Medulla oblongata (tissue), 1 donor: ENCODE measurements at regions not wholly inside any gene's neighbourhood (a gene's known extent, or its start where the extent isn't known, plus 50 kb on each side); places are given as distances from the start of the nearest gene placed in this dataset.
A peak's percentile ranks its signal among the peaks of the same experiment; 100 is the strongest.

Source experiments
- DNase-seq: peaks from one replicate; pipeline ENCODE4 v3.0.0-alpha.2; 2015; ENCODE audit errors: extremely low spot score

DNA sequence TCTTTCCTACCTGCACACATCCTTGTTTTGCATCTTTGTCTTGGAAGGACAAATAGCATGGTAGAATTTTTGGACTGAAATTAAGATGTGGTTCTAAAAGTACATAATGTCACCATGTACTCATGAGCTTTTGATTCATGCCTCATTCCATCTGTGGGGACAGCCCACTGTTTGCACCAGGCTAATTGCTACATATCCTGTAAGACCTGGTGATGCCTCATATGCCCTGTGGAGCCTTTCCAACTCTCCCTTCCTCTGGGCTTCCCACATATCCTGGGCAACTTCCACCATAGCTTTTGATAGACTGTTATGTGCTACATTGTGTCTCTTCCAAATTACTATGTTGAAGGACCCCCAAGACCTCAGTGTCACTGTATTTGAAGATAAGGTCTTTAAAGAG is 213.6 kb upstream of the PREP start:
- DNase-seq = no peak

DNA sequence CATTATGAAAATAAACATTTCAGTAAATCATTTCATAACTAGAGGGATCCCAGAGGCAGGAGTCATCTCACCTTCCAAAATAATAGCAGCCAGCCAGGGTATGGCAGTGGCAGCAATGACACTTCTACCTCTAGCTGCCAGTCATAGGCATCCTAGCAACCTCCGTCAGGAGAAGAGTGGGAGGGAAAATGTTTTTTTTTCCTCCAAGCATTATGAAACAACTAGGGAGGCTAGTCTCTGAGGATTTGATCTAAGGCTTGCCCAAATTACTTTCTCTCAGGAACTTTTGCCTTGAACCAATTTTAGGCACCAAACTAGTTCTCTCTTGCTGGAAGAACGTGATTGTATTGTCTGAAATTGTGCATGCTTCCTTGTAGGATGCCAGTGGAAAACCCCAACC is 208.7 kb upstream of the PREP start:
- DNase-seq = no peak

DNA sequence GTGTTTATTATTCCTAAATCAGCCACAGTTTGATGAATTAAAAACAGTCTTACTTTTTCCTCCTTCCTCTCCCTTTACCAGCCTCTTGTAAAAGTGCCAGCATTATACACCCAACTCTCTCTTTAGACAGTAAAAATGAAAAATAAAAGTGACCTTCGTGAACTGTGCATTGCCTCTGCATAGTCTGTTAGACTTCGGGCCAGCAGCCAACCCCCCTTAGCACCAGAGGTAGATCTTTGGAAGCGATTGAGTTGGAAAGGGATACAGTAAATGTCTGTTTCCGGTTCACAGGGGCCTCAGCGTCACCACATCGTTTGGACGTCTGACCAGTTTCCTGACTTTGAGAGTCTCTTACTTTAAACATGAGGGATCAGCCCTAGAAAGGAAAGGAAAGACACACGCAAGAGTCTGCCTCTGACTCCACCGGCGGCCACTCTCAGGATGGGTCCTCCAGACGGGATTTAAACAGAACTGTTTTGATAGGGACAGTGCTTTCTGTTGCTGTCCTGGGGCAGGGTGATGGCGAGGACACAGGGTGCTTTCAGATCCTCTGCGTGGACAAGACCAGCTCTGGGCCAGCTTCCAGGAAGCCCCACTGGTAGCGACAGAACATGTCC is 206.6 kb upstream of the PREP start:
- no peak for DNase-seq

GRCh38 chr6:105608711-105609374 is 206.0 kb upstream of the PREP start:
- no peak for DNase-seq

DNA sequence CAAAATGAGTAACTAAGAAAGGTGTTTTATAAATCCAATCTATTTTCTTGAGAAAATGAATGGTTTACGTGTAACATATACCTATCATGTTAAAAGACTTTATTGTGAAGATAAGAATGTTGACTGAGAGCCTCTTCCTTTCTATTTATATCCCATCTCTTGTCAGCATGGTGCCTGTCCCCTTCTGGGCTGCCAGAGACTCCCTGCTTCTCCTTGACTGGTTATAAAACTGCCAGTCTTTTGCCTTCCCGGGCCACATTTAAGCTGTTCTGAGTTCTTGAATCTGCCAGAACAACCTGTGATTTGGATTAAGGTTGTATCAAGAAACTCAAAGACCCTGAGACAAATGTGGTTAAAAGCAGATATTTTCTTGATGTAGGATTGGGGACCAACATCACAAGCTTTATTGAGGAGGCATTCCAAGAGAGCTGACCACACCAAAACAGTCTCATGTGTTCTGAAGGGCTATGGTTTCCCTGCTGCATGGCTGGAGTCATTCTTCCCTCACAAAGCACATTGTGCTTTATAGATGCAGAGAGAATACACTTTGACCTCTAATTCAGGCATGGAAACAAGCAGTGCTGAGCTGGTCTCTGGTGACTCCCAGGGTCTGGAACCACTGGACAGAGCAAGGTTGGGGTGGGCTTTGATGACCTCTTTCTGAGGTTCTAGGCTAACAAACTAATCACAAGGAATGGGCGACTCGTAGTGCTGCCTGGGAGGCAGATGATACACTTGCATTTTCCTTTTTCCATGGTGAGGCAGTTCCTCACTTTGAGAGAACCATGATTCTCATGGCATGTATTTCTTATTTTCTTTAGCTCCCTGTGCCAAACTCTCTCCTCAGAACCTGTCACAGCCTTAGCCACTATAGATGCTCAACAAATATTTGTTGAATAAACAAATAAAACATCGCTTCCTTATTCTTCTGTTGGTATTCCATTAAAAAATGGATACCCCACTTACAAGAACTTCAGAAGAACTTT is 205.0 kb upstream of the PREP start:
- no peak for DNase-seq

GRCh38 chr6:105606831-105607463 is 204.1 kb upstream of the PREP start:
- DNase-seq = no peak

- DNase-seq = no peak
Measured at GRCh38 chr6:105604587-105604884, 201.7 kb upstream of the PREP start.

DNA sequence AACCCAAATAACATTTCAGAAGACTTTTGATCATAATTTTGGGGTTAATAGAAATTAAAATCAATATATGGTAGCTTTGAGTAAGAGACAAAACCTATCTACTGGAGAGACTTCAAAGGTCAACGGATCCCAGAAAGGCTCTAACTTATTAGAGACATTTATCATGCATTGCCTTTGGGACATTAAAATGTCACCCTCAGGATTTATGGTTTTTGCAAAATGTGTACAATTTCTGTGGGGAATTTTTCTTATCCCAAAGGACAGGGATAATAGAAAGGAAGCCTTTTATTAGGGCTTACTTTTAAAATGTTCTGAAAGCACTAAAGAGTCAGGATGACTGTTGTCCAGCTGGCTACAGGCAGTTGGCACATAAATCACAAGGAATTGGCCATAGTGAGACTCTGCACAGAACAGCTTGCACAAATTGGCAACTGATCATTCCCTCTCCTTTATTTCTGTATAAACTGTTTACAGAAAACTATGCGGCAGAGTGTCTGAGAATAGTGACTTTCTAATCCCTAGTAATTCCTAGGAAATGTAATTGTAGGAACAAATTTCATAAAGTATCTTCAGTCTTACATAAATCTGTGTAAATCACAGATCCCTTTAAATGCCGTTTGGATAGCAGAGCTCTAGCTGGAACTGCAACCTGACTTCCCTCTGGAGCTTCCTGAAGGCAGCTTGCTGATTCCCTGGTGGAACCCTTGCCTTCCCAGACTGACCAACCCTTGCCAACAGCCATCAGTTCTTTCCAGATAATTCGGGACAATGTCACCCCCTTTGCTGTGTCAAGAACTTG is 201.1 kb upstream of the PREP start:
- DNase-seq = peak; percentile 64

DNA sequence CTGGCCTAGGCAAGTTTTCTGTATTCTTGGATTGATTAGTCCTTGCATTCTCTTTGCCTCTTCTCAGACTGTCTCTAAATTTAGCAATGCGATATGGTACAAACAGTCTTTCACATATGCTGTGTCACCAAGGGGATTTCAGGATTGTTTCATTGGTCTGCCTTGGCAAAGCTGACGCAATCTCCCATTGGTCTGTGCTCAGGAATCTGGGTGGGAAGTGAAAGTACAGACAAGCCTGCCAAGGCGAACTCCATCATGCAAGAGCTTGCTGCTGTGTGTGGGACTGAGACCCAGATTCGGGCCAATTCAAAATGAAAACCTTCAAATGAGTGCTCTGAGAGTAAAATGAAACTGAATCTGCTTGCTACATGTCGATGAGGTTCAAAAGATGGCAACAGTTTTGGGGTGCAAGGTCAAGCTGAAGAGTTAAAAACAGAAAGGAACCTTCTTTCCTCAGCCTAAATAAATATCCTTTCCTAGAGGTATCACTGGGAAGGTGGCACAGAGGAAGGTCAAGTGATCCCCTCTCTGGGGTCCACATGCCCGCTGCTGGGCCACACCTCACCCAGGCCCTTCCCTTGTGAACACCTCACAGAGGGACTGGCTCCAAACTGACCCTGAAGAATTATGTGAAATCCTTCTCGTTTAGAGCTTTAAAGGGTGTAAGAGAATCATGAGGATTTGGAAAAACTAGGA is 198.8 kb upstream of the PREP start:
- peak; percentile 85 for DNase-seq

DNA sequence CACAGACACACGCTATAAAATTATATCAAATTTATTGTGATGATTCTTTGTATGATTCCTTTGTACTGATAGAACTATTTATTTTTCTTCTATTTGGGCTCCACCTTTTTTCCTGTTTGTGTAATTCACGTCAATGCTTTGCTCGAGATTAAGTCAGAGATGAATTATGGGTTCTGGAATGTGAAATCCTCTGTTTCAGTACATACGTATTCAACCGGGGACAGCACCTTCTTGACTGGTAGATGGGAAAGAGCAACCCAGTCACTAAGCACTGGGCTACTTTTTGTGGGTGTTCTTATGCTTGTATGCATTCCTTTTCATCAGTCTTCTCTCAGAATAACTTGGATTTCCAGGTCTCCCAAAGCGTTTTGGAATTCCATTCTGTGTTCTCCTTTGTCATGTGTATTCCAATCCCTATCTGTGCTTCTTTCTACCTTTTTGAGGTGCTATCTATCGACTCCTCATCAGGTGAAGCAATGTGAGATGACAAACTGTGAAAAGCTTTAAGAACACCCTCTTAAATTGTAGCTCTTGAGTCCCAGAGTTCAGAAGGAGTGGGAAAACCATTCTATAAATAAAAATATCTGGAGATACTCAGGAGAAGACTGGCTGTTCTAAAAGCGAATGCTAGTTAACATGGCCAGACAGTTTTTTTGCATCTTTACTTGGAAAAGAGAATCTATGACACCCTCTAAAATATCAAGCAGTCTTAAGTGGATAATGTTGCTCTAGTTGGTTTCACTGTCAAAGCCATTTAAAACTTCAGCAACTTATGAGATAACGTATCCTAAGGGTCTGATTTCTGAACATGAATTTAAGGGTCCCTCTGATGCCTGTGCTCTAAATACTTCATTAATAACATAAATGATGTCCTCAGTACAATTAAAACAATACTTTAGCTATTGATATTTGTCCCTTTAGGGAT is 197.7 kb upstream of the PREP start:
- DNase-seq = no peak

DNA sequence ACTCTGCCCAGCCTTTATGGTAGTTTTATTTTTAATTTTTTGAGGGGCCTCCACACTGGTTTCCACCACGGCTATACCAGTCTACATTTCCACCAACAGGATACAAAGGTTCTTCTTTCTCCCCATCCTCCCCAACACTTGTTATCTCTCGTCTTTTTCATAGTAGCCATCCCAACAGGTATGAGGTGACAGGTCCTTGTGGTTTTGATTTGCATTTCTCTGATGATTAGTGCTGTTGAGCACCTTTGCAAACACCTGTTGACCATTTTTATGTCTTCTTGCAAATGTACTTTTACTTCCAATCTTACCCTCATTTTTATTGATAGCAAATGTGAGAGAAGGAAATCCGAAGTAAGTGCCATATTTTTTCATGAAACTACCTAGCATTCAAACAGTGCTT is 195.4 kb upstream of the PREP start:
- DNase-seq = no peak

- DNase-seq = no peak
Measured at GRCh38 chr6:105596284-105596755, 193.4 kb upstream of the PREP start.

DNA sequence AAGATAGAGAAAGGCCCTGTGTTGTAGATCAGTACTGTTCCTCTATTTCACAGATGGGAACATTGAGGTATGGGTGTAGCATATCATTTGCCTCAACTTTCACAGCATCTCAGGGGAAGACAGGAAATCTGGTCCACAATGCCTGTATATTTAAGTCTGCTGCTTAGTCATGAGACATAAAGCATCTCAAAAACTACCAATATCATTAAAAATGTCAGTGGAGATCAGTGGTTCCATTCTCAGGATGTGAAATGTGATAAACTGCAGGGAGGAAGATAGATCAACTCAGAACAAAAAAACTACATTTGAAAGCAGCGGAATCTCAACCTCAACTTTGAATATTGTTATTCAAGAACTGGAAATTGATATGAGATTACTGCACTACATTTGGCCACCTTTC is 192.9 kb upstream of the PREP start:
- DNase-seq = no peak

- DNase-seq = no peak
Measured at GRCh38 chr6:105594821-105595220, 191.9 kb upstream of the PREP start.

DNA sequence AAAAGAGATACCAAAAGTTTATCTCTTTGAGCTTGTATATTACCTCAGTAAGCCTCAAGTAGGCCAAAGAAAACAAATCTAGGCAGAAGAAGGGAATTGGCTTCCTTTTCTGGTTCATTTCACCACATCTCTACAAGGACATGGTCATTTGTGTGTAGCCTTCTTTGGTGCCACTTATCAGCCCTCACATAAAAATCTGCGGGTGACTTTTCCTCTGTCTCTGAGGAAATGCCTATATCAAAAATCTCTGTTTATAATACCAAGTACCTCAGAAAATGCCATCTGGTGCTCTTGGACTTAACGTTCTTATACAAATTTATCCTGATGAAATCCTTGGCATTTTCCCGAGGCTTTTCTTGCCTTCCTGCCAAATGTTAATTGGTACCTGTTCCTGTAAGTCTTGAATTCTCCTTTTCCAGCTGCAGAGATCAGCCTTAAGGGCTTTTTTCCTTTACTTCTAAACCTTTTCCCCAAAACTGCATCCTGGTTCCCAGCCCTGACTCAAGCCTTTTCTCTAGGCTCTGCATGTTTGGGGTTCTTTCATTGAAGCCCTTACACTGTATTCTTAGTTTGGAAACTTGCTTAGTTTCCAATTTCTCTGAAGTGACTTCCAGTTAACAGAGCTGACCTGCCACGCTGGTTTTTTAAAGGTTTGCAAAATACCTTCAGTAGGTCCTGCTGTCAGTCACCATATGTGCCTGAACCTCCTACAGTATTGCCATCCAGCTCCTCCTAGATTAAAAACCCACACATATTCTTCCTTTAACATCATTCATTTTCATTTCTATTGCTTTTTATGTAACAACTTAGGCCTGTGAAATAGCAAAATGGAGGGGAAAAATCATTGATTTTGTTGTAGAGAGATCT is 191.2 kb upstream of the PREP start:
- DNase-seq = no peak

DNA sequence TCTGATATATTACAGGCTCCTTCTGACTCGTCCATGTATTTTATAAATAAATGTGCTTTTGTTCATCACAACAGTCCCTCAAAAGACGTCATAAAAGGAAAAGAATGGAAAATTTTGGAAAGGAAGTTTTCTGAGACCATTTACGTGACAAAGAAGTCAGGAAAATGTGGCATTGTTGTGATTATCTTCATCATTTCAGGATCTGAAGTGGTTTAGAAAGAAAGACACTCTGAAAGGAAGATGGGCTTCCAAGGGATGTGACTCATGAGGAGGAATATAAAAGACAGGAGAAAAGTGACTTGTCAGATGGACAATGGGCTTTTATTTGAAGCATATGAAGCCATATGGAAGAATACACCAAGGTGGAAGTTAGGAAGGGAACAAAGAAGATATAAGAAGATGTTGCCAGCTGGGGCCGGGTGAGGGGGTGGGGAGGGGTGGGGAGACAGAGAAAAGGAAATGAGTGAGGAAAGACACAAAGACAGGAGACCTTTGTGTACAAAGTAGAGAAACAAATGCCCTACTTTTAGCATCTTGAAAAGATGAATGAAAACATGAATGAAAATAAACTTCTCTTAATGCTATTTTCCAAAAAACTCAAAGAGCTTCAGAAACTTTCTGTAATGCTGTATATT is 190.3 kb upstream of the PREP start:
- DNase-seq = no peak

GRCh38 chr6:105592329-105592728 is 189.4 kb upstream of the PREP start:
- DNase-seq = no peak

DNA sequence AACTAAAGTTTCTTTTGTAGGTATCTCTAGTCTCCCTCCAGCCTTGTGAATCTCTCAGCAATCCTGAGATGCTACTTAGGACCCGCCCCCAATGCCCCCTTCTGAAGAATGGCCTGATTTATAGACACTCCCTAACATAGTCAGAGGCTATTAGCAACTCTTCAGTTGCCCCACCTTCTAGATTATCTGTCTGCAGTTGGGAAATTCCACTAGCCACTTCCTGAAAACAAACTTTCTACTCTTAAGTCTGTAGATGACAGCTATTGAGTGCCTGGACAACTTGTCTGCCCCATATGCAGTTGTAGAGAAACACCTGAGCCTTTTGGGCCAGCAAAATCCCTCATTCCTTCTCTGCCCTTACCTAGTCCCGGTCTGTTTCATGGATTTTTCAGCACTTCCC is 188.2 kb upstream of the PREP start:
- DNase-seq = no peak
